Activated effector memory CD4-positive, alpha-beta T cell treated with anti-CD3 and anti-CD28 coated beads, Interleukin-2, amount 50 U/mL, for 16 hours (primary cell): ENCODE measurements at regions not wholly inside any gene's neighbourhood (a gene's known extent, or its start where the extent isn't known, plus 50 kb on each side); places are given as distances from the start of the nearest gene placed in this dataset.
"Not testable (repeated sequence)": the region's sequence is repeated elsewhere in the genome, so short reads cannot be mapped to it uniquely, and the experiment has no call there.

ENCODE experiments used
- DNase-seq: peaks from one replicate; pipeline ENCODE4 v3.0.0-alpha.2; 2020

DNA sequence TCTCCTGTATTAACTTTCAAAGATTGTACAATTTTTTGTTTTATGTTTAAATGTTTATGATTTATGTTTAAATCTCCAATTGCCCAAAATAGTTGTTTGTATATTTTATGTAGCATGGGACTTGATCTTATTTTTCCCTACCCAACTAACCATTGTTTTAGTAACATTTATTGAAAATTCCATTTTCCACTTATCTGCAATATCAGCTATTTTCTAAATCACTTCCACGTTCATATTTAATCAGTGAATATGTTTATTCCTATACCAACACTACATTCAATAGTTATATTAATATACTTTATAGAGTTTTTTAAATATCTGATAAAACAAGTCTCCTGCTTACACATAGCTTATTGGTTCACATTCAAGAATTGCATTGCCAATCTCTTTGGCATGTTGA lies 532.2 kb downstream of the CHSY3 start:
- no peak for DNase-seq

GRCh38 chr5:130427222-130427955 lies 523.1 kb downstream of the CHSY3 start:
- DNase-seq: no peak

GRCh38 chr5:130425424-130425823 lies 521.2 kb downstream of the CHSY3 start:
- no peak for DNase-seq

GRCh38 chr5:130424341-130424740 lies 520.1 kb downstream of the CHSY3 start:
- no peak for DNase-seq

- no peak for DNase-seq
Observed at GRCh38 chr5:130402906-130403305, 498.6 kb downstream of the CHSY3 start.

DNA sequence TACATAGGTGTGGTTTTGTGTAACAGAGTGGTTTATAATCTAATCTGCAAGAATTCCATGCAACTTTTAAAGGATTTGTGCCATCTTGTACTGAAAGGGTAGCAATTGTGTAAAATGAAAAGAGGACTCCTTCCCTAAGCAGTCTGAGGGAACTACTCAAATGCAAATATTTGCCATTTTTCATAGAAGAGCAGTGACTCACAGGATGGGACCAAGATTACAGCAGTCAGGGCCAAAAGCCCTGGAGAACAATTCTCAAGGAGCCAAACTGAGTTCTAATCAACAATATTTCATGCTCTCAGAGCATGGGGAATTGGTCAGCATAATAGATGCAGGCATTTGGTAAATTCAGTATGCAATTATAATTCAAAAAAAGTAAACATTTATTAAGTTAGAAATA lies 495.8 kb downstream of the CHSY3 start:
- DNase-seq: no peak

DNA sequence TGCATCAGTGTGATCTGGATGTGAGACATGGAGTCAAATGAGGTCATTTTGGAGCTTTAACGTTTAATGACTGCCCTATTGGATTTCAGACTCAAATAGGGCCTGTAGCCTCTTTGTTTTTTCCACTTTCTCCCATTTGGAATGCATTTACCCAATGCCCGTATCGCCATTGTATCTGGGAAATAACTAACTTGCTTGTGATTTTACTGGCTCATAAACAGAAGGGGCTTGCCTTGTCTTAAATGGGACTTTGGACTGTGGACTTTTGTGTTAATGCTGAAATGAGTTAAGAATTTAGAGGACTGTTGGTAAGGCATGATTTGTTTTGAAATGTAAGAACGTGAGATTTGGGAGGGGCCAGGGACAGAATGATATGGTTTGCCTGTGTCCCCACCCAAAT lies 494.6 kb downstream of the CHSY3 start:
- no peak for DNase-seq

- not testable (repeated sequence) for DNase-seq
Observed at GRCh38 chr5:130397727-130398126, 493.5 kb downstream of the CHSY3 start.

GRCh38 chr5:130397132-130397531 lies 492.9 kb downstream of the CHSY3 start:
- no peak for DNase-seq

- DNase-seq: not testable (repeated sequence)
Observed at GRCh38 chr5:130391727-130392264, 487.5 kb downstream of the CHSY3 start.

DNA sequence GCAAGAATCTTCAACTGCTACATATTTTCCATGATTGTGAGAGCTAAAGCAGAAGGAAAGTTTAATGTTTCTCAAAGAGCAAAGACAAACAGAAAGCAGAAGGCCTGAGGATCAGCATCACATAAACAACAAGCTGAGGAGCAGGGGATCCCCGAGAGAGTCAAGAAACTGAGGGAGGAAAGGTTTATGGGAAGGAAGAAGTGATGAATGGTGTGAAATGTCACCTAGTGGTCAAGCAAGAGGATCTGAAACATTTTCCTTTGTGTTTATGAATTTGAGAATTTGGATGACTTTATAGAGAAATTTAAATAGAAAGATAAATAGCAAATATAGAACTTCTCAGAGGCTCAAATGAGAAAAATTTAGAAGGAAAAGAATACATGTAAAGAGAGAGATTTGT lies 481.9 kb downstream of the CHSY3 start:
- no peak for DNase-seq

GRCh38 chr5:130385656-130386055 lies 481.4 kb downstream of the CHSY3 start:
- no peak for DNase-seq

DNA sequence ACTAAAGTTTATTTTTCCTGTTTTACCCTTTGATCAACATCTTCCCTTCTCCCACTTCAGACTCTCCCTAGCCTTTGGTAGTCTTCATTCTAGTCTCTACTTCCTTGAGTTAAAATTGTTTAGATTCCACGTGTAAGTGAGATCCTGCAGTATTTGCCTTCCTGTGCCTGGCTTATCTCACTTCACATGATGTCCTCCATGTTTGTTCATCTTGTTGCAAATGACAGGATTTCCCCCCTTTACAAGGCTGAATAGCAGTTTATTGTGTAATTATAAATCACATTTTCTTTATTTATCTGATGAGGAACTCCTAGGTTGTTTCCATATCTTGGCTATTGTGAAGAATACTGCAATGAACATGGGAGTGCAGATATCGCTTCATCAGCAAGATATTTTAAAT lies 461.7 kb downstream of the CHSY3 start:
- no peak for DNase-seq

DNA sequence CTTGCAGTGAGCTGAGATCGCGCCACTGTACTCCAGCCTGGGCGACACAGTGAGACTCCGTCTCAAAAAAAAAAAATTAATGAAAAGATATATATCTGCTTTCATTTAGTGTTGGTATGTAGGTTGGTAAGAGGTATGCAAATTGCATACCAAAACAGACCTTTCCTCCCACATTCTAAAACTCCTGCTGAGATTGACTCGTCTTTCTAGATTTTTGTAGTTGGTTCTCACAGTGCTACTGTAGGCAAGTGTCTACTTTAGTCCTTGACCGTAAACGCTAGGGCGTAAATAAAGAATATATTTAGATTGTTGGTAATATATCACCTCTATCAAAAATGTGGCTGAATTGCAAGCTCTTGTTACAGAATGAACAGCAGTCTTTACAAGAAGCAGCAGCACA lies 445.9 kb downstream of the CHSY3 start:
- DNase-seq: no peak

- no peak for DNase-seq
Observed at GRCh38 chr5:130337179-130337888, 433.1 kb downstream of the CHSY3 start.

GRCh38 chr5:130335117-130335516 lies 430.9 kb downstream of the CHSY3 start:
- DNase-seq: no peak

- DNase-seq: no peak
Observed at GRCh38 chr5:130333089-130333488, 428.8 kb downstream of the CHSY3 start.

DNA sequence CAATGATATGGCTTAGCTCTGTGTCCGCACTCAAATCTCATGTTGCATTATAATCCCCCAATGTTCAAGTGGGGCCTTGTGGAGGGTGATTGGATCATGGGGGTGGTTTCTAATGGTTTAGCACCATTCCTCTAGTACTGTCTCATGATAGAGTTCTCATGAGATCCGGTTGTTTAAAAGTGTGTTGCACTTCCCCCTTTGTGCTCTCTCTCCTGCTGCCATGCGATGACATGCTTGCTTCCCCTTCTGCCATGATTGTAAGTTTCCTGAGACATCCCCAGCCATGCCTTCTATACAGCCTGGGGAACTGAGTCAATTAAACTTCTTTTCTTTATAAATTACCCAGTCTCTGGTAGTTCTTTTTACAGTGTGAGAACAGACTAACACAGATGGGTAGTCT lies 427.1 kb downstream of the CHSY3 start:
- DNase-seq: no peak

DNA sequence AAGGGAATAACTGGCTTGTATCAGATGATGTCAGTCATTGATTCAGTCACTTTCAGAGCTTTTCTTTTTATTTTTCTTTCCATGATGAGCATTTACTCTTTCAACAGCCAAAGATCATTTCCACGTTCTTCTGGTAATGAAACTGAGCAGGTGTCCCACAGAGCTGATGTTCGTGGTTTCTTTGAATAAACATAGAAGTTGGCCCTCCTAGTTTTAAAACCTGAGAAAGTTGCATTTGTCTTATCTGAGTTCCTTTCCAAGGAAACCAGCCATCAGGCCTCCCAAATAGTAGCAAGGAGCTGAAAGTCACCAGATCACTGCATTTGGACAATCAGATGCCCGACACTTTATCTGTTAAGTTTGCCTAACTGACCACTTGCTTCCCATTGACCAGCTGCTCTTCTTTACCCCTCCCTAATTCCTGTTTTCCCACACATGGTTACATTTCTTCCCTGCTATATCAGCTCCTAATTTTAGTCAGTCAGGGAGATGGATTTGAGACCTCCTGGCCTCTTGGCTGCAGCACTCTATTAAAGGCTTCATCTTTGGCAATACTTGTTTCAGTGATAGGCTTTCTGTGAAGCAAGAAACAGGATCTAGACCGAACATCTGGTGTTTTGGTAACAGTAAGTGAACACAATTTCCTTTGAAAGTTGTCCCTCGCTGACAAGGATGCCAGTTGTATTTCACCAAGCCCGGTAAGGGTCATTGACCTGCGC lies 420.8 kb downstream of the CHSY3 start:
- no peak for DNase-seq

GRCh38 chr5:130323804-130324454 lies 419.7 kb downstream of the CHSY3 start:
- DNase-seq: no peak

- no peak for DNase-seq
Observed at GRCh38 chr5:130321931-130322330, 417.7 kb downstream of the CHSY3 start.

DNA sequence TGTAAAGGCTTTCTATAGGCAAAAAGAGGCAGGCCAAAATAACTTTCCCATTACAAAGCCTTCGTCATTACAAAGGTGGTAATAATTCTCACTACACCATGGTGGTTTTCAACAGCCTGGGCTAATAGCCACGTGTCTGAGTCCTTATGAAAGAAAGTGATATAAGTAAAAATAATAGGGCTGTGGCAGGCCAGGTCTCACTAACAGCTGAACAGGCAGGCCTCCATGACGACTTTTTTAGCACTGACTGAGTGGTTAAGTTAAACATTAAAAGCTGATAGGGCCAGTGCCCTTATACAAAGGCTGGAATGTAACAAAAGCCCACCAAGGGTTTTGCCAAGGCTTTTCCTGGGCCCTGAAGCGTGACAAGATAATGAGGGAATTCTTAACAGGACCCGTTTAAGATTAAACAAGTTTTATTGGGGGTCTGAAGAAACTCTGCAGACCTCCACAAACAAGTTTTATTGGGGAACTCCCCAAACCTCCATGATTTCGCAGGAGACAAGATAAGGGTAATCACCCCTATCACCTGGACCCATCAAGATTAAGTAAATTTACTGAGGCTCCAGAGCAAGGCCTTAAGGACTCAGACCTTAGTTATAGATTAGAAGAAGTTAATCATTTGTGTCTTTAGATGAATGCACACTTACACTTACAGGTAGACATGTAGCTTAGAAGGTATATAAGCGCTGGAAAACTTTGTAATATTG lies 412.9 kb downstream of the CHSY3 start:
- no peak for DNase-seq
